Cardiac muscle cell (in vitro differentiated cells and primary cell): ENCODE measurements at regions not wholly inside any gene's neighbourhood (a gene's known extent, or its start where the extent isn't known, plus 50 kb on each side); places are given as distances from the start of the nearest gene placed in this dataset.

Source experiments
- DNase-seq, 2 donors: peaks; one replicate each; pipeline versions ENCODE4 v3.0.0 to v3.0.0-alpha.2; 2010 to 2017; ENCODE audit warnings: low read depth in 1 of 2, low spot score in 1 of 2
- H3K27ac ChIP-seq: fragments of 200-600 bp; sonication (generic); 2 replicates; pipeline ENCODE4 v1.5.1; 2016
- H3K27me3 ChIP-seq: fragments of 200-600 bp; sonication (generic); 2 replicates; pipeline ENCODE4 v1.6.0; 2016; ENCODE audit warnings: control low read depth
- H3K36me3 ChIP-seq: fragments of 200-600 bp; sonication (generic); 2 replicates; pipeline ENCODE4 v1.5.1; 2016; ENCODE audit warnings: control low read depth
- H3K4me1 ChIP-seq: fragments of 200-600 bp; sonication (generic); 2 replicates; pipeline ENCODE4 v1.8.1; 2017; ENCODE audit warnings: low read depth, mild to moderate bottlenecking, mixed run types
- H3K4me3 ChIP-seq: fragments of 200-600 bp; sonication (generic); 2 replicates; pipeline ENCODE4 v1.5.1; 2016; ENCODE audit warnings: mild to moderate bottlenecking
- H3K9me3 ChIP-seq: fragments of 200-600 bp; sonication (generic); 2 replicates; pipeline ENCODE4 v1.5.1; 2017; ENCODE audit warnings: low read depth, mild to moderate bottlenecking, control low read depth
- CTCF ChIP-seq: IDR thresholded peaks from 2 replicates; pipeline ENCODE4 v1.5.1; 2012; ENCODE audit warnings: low read depth, mild to moderate bottlenecking, low read length

- Histone ChIP-seq H3K36me3 (no peaks in the 10 kb centered on the region), H3K9me3 (no peaks in the 10 kb centered on the region), H3K27me3 (no peaks in the 10 kb centered on the region), H3K4me3 (no peak overlapping the region), H3K4me1 (no peaks in the 10 kb centered on the region), H3K27ac (no peak overlapping the region)
- no peak for TF ChIP-seq CTCF
- DNase-seq, result no peak
Measured at GRCh38 chr2:238710787-238711186, 137.1 kb upstream of the TWIST2 start.

GRCh38 chr2:238711346-238711745, 136.5 kb upstream of the TWIST2 start:
- H3K36me3 ChIP-seq, result no peaks in the 10 kb centered on the region
- no peak for DNase-seq
- no peak overlapping the region for H3K4me3 ChIP-seq
- H3K27ac ChIP-seq, result no peak overlapping the region
- no peaks in the 10 kb centered on the region for H3K9me3 ChIP-seq
- H3K4me1 ChIP-seq, result no peaks in the 10 kb centered on the region
- TF ChIP-seq CTCF, result no peak
- no peaks in the 10 kb centered on the region for H3K27me3 ChIP-seq

DNA sequence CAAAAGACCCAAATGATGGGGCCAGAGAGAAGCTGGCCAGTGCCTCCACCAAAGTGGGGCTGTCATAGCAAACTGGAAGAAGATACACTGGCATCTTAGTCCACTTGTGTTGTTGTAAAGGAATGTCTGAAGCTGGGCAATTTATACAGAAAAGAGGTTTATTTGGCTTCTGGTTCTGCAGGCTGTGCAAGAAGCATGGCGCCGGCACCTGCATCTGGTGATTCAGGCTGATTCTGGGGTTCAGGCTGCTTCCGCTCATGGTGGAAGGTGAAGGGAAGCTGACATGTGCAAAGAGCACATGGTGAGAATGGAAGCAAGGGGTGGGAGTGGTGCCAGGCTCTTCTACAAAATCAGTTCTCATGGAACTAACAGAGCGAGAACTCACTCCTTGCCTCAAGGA, 135.9 kb upstream of the TWIST2 start:
- H3K27me3 ChIP-seq, result no peaks in the 10 kb centered on the region
- no peaks in the 10 kb centered on the region for H3K36me3 ChIP-seq
- H3K4me3 ChIP-seq, result no peak overlapping the region
- no peak overlapping the region for H3K27ac ChIP-seq
- no peaks in the 10 kb centered on the region for H3K4me1 ChIP-seq
- TF ChIP-seq CTCF, result no peak
- no peak for DNase-seq
- no peaks in the 10 kb centered on the region for H3K9me3 ChIP-seq

- no peaks in the 10 kb centered on the region for H3K36me3 ChIP-seq
- H3K27ac ChIP-seq, result no peak overlapping the region
- TF ChIP-seq CTCF, result no peak
- no peak for DNase-seq
- H3K4me1 ChIP-seq, result no peaks in the 10 kb centered on the region
- H3K27me3 ChIP-seq, result no peaks in the 10 kb centered on the region
- H3K9me3 ChIP-seq, result no peaks in the 10 kb centered on the region
- H3K4me3 ChIP-seq, result no peak overlapping the region
Measured at GRCh38 chr2:238713198-238713826, 134.6 kb upstream of the TWIST2 start.

DNA sequence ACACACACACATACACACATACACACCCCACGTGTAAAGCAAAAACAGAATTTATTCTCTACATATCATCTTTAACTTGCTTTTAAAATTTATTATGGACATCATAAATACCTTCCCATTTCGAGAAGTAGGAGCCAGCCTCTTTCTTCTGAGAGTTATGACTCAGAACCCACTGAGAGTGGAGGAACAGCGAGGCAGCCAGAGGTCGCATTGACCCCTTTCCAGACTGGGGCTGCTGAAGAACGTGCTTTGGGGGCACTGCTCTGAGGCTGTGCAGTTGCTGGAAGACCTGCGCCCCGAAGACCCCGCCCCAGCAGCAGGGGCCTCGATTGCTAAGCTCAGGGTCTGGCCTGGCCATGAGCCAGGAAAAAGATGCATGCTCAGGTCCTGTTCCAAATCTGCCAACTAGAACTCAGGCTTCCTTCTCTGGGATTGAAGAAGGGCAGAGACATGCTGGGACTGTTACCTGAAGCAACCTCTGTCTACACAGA, 133.8 kb upstream of the TWIST2 start:
- peak in 1 of 2 donors; percentile 29 for DNase-seq
- Histone ChIP-seq H3K27me3 (no peaks in the 10 kb centered on the region), H3K4me3 (no peak overlapping the region), H3K36me3 (no peaks in the 10 kb centered on the region), H3K27ac (no peak overlapping the region), H3K9me3 (no peaks in the 10 kb centered on the region), H3K4me1 (no peaks in the 10 kb centered on the region)
- TF ChIP-seq CTCF, result no peak
